ENCODE measurements at regions not wholly inside any gene's neighbourhood (a gene's known extent, or its start where the extent isn't known, plus 50 kb on each side); places are given as distances from the start of the nearest gene placed in this dataset.

DNA sequence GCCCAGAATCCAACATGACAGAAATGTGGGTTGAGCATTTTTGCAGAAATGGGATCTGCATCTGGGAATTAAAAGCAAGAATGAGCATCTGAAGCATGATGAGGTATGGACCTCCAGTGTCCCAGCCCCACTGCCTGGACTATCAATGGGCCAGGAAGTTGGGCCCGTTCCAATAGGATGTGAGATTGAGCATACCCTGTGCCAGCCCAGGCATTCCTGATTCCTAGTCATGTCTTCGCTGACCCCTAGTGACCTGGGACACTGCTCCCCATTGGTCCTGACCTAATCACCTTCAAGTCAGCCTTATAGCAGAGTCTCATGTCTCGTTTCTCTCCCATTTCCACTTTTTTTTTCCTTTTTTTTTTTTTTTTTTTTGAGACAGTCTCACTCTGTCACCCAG, 197.4 kb upstream of the IRX2 start:
- Histone ChIP-seq H3K9ac (ENCODE audit: control insufficient read depth, insufficient read depth, low read length) (no peak overlapping the region), H3K4me3 (no peak overlapping the region), H3K27ac (ENCODE audit: control insufficient read depth, insufficient read depth) (no peak overlapping the region), H3K36me3 (ENCODE audit: control insufficient read depth in 2 of 2, insufficient read depth in 2 of 2, low read length in 1 of 2) (no peaks in the 10 kb centered on the region), H4K20me1 (ENCODE audit: control insufficient read depth, insufficient read depth) (no peaks in the 10 kb centered on the region), H3K4me2 (ENCODE audit: control insufficient read depth, insufficient read depth) (no peak overlapping the region), H3K9me3 (replicated peaks; ENCODE audit: control insufficient read depth, insufficient read depth, low read length) (no peaks in the 10 kb centered on the region), H3K27me3 (replicated peaks in 1 of 2; ENCODE audit: control insufficient read depth in 2 of 2, insufficient read depth in 2 of 2, low read length in 1 of 2) (no peaks in the 10 kb centered on the region), H3K4me1 (ENCODE audit: control insufficient read depth, insufficient read depth, low read length) (no peaks in the 10 kb centered on the region), H3K79me2 (ENCODE audit: control insufficient read depth, insufficient read depth, low read length) (no peaks in the 10 kb centered on the region), H2AFZ (ENCODE audit: control insufficient read depth, low read depth, low read length) (no peak overlapping the region)
- ChIA-PET POLR2A (no interaction called here), RAD21 (ENCODE audit: unreplicated experiment) (no interaction called here), CTCF (no interaction called here), SMC1A (ENCODE audit: uncharacterized antibody, unreplicated experiment) (no interaction called here)
- WGBS (ENCODE audit: insufficient coverage, insufficient replicate concordance, low lambda C conversion rate, missing lambda C conversion rate), result 26% methylated on average over 3 of the region's 3 CpGs
- in situ Hi-C loops (cut with MboI), result no loop called here
- DNase-seq (ENCODE audit: low read depth, low spot score) (no peak), FAIRE-seq (no peak), ATAC-seq (no peak)
- intact Hi-C loops (cut with micrococcal nuclease; ENCODE audit: unreplicated experiment), result no loop called here
- BruUV-seq (replicated peaks), result no TSS peak
- no peak for TF ChIP-seq SRF (IDR thresholded peaks at IDR 0.05; ENCODE audit: low read depth in 2 of 2, low read length in 2 of 2)
- TF ChIP-seq BMI1 (IDR thresholded peaks at IDR 0.05; ENCODE audit: borderline replicate concordance), result no peak
- no peak for TF ChIP-seq CHD2 (IDR thresholded peaks at IDR 0.05; ENCODE audit: borderline replicate concordance, low read depth, low read length)
- TF ChIP-seq TBL1XR1 (IDR thresholded peaks at IDR 0.05; ENCODE audit: low read depth, low read length), result no peak
- TF ChIP-seq ZNF274 (IDR thresholded peaks at IDR 0.05; ENCODE audit: insufficient read depth, insufficient read length), result no peak
- TF ChIP-seq TCF12 (IDR thresholded peaks at IDR 0.05; ENCODE audit: low read depth, low read length), result no peak
- TF ChIP-seq, protein P1, sequence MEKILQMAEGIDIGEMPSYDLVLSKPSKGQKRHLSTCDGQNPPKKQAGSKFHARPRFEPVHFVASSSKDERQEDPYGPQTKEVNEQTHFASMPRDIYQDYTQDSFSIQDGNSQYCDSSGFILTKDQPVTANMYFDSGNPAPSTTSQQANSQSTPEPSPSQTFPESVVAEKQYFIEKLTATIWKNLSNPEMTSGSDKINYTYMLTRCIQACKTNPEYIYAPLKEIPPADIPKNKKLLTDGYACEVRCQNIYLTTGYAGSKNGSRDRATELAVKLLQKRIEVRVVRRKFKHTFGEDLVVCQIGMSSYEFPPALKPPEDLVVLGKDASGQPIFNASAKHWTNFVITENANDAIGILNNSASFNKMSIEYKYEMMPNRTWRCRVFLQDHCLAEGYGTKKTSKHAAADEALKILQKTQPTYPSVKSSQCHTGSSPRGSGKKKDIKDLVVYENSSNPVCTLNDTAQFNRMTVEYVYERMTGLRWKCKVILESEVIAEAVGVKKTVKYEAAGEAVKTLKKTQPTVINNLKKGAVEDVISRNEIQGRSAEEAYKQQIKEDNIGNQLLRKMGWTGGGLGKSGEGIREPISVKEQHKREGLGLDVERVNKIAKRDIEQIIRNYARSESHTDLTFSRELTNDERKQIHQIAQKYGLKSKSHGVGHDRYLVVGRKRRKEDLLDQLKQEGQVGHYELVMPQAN (conservative IDR thresholded peaks at IDR 0.05), result no peak

DNA sequence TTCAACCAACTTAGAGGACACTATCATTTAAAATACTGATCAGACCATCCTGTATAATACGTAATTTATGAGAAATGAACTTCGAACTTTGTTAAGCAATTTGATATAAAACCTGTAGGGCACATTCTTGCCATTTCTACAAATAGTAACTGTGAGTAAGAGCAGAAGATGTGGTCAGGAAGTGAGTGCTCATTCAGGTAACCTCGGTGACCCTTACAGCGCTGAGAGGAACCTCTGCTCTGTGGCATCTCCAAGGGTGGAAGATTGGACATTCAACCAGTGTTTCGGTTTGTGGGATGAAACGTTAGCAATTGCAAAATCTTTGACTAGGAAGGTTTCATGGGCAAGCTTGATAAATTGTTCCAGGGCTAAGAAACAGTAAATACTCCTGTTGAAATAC, 194.8 kb upstream of the IRX2 start:
- in situ Hi-C loops (cut with MboI), result no loop called here
- no peaks in the 10 kb centered on the region for H3K36me3 ChIP-seq (ENCODE audit: control insufficient read depth in 2 of 2, insufficient read depth in 2 of 2, low read length in 1 of 2)
- no peak overlapping the region for H2AFZ ChIP-seq (ENCODE audit: control insufficient read depth, low read depth, low read length)
- H3K4me2 ChIP-seq (ENCODE audit: control insufficient read depth, insufficient read depth), result no peak overlapping the region
- H3K9me3 ChIP-seq (replicated peaks; ENCODE audit: control insufficient read depth, insufficient read depth, low read length), result no peaks in the 10 kb centered on the region
- ChIA-PET SMC1A (ENCODE audit: uncharacterized antibody, unreplicated experiment) (interaction anchor here (0.9 kb wide), 1 partner anchor 9 kb away, joined by 3 read pairs; no protein-coding TSS in a partner anchor), POLR2A (no interaction called here), CTCF (no interaction called here), RAD21 (ENCODE audit: unreplicated experiment) (no interaction called here)
- 8% methylated on average over 6 of the region's 6 CpGs for WGBS (ENCODE audit: insufficient coverage, insufficient replicate concordance, low lambda C conversion rate, missing lambda C conversion rate)
- intact Hi-C loops (cut with micrococcal nuclease; ENCODE audit: unreplicated experiment), result no loop called here
- ATAC-seq (no peak), DNase-seq (ENCODE audit: low read depth, low spot score) (no peak), FAIRE-seq (no peak)
- H4K20me1 ChIP-seq (ENCODE audit: control insufficient read depth, insufficient read depth), result no peaks in the 10 kb centered on the region
- H3K4me3 ChIP-seq, result no peak overlapping the region
- no peaks in the 10 kb centered on the region for H3K79me2 ChIP-seq (ENCODE audit: control insufficient read depth, insufficient read depth, low read length)
- H3K9ac ChIP-seq (ENCODE audit: control insufficient read depth, insufficient read depth, low read length), result no peak overlapping the region
- H3K27ac ChIP-seq (ENCODE audit: control insufficient read depth, insufficient read depth), result no peak overlapping the region
- BruUV-seq (replicated peaks), result no TSS peak
- H3K4me1 ChIP-seq (ENCODE audit: control insufficient read depth, insufficient read depth, low read length), result no peaks in the 10 kb centered on the region
- no peaks in the 10 kb centered on the region for H3K27me3 ChIP-seq (replicated peaks in 1 of 2; ENCODE audit: control insufficient read depth in 2 of 2, insufficient read depth in 2 of 2, low read length in 1 of 2)
- TF ChIP-seq, protein P2, sequence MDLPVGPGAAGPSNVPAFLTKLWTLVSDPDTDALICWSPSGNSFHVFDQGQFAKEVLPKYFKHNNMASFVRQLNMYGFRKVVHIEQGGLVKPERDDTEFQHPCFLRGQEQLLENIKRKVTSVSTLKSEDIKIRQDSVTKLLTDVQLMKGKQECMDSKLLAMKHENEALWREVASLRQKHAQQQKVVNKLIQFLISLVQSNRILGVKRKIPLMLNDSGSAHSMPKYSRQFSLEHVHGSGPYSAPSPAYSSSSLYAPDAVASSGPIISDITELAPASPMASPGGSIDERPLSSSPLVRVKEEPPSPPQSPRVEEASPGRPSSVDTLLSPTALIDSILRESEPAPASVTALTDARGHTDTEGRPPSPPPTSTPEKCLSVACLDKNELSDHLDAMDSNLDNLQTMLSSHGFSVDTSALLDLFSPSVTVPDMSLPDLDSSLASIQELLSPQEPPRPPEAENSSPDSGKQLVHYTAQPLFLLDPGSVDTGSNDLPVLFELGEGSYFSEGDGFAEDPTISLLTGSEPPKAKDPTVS (IDR thresholded peaks at IDR 0.05; ENCODE audit: low read depth, low read length), result no peak
- TF ChIP-seq, protein P3, sequence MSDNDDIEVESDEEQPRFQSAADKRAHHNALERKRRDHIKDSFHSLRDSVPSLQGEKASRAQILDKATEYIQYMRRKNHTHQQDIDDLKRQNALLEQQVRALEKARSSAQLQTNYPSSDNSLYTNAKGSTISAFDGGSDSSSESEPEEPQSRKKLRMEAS (IDR thresholded peaks at IDR 0.05; ENCODE audit: low read depth, low read length), result no peak
- TF ChIP-seq, protein P4, sequence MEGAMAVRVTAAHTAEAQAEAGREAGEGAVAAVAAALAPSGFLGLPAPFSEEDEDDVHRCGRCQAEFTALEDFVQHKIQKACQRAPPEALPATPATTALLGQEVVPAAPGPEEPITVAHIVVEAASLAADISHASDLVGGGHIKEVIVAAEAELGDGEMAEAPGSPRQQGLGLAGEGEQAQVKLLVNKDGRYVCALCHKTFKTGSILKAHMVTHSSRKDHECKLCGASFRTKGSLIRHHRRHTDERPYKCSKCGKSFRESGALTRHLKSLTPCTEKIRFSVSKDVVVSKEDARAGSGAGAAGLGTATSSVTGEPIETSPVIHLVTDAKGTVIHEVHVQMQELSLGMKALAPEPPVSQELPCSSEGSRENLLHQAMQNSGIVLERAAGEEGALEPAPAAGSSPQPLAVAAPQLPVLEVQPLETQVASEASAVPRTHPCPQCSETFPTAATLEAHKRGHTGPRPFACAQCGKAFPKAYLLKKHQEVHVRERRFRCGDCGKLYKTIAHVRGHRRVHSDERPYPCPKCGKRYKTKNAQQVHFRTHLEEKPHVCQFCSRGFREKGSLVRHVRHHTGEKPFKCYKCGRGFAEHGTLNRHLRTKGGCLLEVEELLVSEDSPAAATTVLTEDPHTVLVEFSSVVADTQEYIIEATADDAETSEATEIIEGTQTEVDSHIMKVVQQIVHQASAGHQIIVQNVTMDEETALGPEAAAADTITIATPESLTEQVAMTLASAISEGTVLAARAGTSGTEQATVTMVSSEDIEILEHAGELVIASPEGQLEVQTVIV (IDR thresholded peaks at IDR 0.05; ENCODE audit: borderline replicate concordance, partially characterized antibody), result no peak
- no peak for TF ChIP-seq RBBP5 (conservative IDR thresholded peaks at IDR 0.05)
- no peak for TF ChIP-seq DPF2 (IDR thresholded peaks at IDR 0.05)
- TF ChIP-seq HDAC6 (IDR thresholded peaks at IDR 0.05; ENCODE audit: unreplicated experiment), result no peak
- no peak for TF ChIP-seq STAT1 (conservative IDR thresholded peaks at IDR 0.05)
